A549 (cell line): ENCODE measurements at regions not wholly inside any gene's neighbourhood (a gene's known extent, or its start where the extent isn't known, plus 50 kb on each side); places are given as distances from the start of the nearest gene placed in this dataset.

Source experiments
- ATAC-seq, 2 experiments: fragments of 200-7000 bp in 1 of 2; fragments of >200 bp in 1 of 2; cut with Nextera tagmentation in 1 of 2; cut with Tn5 transposase in 1 of 2; 3 replicates each; pipeline versions ENCODE4 v1.8.0 to v1.9.1; 2018 to 2020; ENCODE audit warnings: mild to moderate bottlenecking in 1 of 2, moderate library complexity in 1 of 2
- CTCF ChIA-PET: fragments of 300-600 bp; sonication (Branson Sonifier 250); formaldehyde crosslinking; extraction: SDS; loops from one replicate; lab custom pipeline; 2021; ENCODE audit warnings: antibody characterized with exemption, inconsistent platforms; lab: Yijun Ruan, JAX
- POLR2A ChIA-PET: fragments of 350-600 bp; formaldehyde crosslinking; extraction: SDS; loops from one replicate; lab custom pipeline; 2021; ENCODE audit warnings: antibody characterized with exemption, inconsistent platforms; lab: Yijun Ruan, JAX
- DNase-seq, 2 experiments: peaks; one replicate each; pipeline versions ENCODE4 v3.0.0 to v3.0.0-alpha.2; 2011 to 2016; ENCODE audit warnings: low read depth in 1 of 2, low spot score in 1 of 2
- FAIRE-seq: peaks from 2 replicates; lab custom pipeline; 2011; peaks lifted over from hg19 to GRCh38; lab: Jason Lieb, UNC
- H3K27ac ChIP-seq, 2 experiments: fragments of >200 bp; sonication (Bioruptor Twin); formaldehyde crosslinking; 3 replicates each; pipeline ENCODE4 v1.5.1; 2016 to 2017
- H3K4me1 ChIP-seq: fragments of >200 bp; sonication (Bioruptor Twin); formaldehyde crosslinking; 3 replicates; pipeline ENCODE4 v1.6.1; 2016
- H3K4me2 ChIP-seq: fragments of >200 bp; sonication (Bioruptor Twin); formaldehyde crosslinking; 3 replicates; pipeline ENCODE4 v1.6.1; 2016
- H3K4me3 ChIP-seq: fragments of >200 bp; sonication (Bioruptor Twin); formaldehyde crosslinking; 3 replicates; pipeline ENCODE4 v1.5.1; 2016
- H3K9me3 ChIP-seq: fragments of >200 bp; sonication (Bioruptor Twin); formaldehyde crosslinking; 3 replicates; pipeline ENCODE4 v1.6.1; 2016
- CEBPB ChIP-seq, 2 experiments: fragments of >200 bp in 1 of 2; sonication (Bioruptor Twin) in 1 of 2; formaldehyde crosslinking in 1 of 2; IDR thresholded peaks; 2 replicates each; pipeline ENCODE4 v1.6.1; 2012 to 2016
- CHD2 ChIP-seq: fragments of 150-350 bp; IDR thresholded peaks from 2 replicates; pipeline ENCODE4 v1.6.1; 2014; ENCODE audit warnings: low read length; ENCODE audit not compliant: partially characterized antibody
- CHD4 ChIP-seq: fragments of 200-600 bp; sonication (generic); IDR thresholded peaks from 2 replicates; pipeline ENCODE4 v1.6.1; 2016; ENCODE audit warnings: antibody characterized with exemption, mild to moderate bottlenecking, borderline replicate concordance
- EHF ChIP-seq: fragments of 250-450 bp; sonication (Bioruptor Pico); IDR thresholded peaks from 2 replicates; pipeline ENCODE4 v1.5.0; 2020; ENCODE audit warnings: mild to moderate bottlenecking
- EP300 ChIP-seq, 2 experiments: fragments of >200 bp; sonication (Bioruptor Twin); formaldehyde crosslinking; IDR thresholded peaks; 2 replicates in 1 of 2; 3 replicates in 1 of 2; pipeline ENCODE4 v1.6.1; 2016 to 2017
- FOSB ChIP-seq: fragments of 250-450 bp; sonication (Bioruptor Pico); IDR thresholded peaks from 2 replicates; pipeline ENCODE4 v1.5.0; 2020; ENCODE audit warnings: mild to moderate bottlenecking, moderate library complexity
- GATA3 ChIP-seq: IDR thresholded peaks from 2 replicates; pipeline ENCODE4 v1.6.1; 2012; ENCODE audit warnings: borderline replicate concordance
- HDAC2 ChIP-seq: fragments of 200-600 bp; sonication (generic); IDR thresholded peaks from 2 replicates; pipeline ENCODE4 v1.6.1; 2016
- HOXA7 ChIP-seq: fragments of 250-450 bp; sonication (Bioruptor Pico); IDR thresholded peaks from 2 replicates; pipeline ENCODE4 v1.5.0; 2020; ENCODE audit warnings: mild to moderate bottlenecking, moderate library complexity
- JUN ChIP-seq, 2 experiments: fragments of >200 bp; sonication (Bioruptor Twin); formaldehyde crosslinking; IDR thresholded peaks; 2 replicates in 1 of 2; 3 replicates in 1 of 2; pipeline ENCODE4 v1.6.1; 2016 to 2017
- MAFK ChIP-seq: fragments of 450-650 bp; IDR thresholded peaks from 2 replicates; pipeline ENCODE4 v1.6.1; 2014; ENCODE audit not compliant: partially characterized antibody
- MAZ ChIP-seq: fragments of 150-350 bp; IDR thresholded peaks from 2 replicates; pipeline ENCODE4 v1.6.1; 2014; ENCODE audit warnings: antibody characterized with exemption, low read depth, low read length, borderline replicate concordance
- MYC ChIP-seq: IDR thresholded peaks from 2 replicates; pipeline ENCODE4 v1.6.1; 2012; ENCODE audit warnings: mild to moderate bottlenecking, inconsistent platforms, low read length, improper control_type of control experiment, borderline replicate concordance
- NFE2L2 ChIP-seq: fragments of 150-350 bp; conservative IDR thresholded peaks from 2 replicates; pipeline ENCODE4 v1.6.1; 2014; ENCODE audit warnings: low read length
- NR3C1 ChIP-seq: fragments of >200 bp; sonication (Bioruptor Twin); formaldehyde crosslinking; IDR thresholded peaks from 3 replicates; pipeline ENCODE4 v1.6.1; 2017
- PHF8 ChIP-seq: fragments of 200-600 bp; sonication (generic); IDR thresholded peaks from 2 replicates; pipeline ENCODE4 v1.6.1; 2016; ENCODE audit warnings: low read depth, mild to moderate bottlenecking, antibody characterized with exemption, moderate library complexity, borderline replicate concordance
- POLR2A ChIP-seq: IDR thresholded peaks from 2 replicates; pipeline ENCODE4 v1.6.1; 2012; ENCODE audit warnings: mild to moderate bottlenecking, low read length
- POLR2AphosphoS2 ChIP-seq: conservative IDR thresholded peaks from 2 replicates; pipeline ENCODE4 v1.6.1; 2012; ENCODE audit warnings: low read length, improper control_type of control experiment, inconsistent platforms
- RARB ChIP-seq: fragments of 250-450 bp; sonication (Bioruptor Pico); IDR thresholded peaks from 2 replicates; pipeline ENCODE4 v1.8.0; 2021; ENCODE audit warnings: mild to moderate bottlenecking, moderate library complexity
- RCOR1 ChIP-seq: fragments of 150-350 bp; IDR thresholded peaks from 2 replicates; pipeline ENCODE4 v1.6.1; 2014; ENCODE audit warnings: antibody characterized with exemption, low read length, low read depth
- SMC3 ChIP-seq: fragments of >200 bp; sonication (Bioruptor Twin); formaldehyde crosslinking; IDR thresholded peaks from 3 replicates; pipeline ENCODE4 v1.6.1; 2018; ENCODE audit warnings: inconsistent platforms
- SREBF2 ChIP-seq: fragments of 450-650 bp; IDR thresholded peaks from 2 replicates; pipeline ENCODE4 v1.6.1; 2014; ENCODE audit warnings: mild to moderate bottlenecking, moderate library complexity
- TP53 ChIP-seq: fragments of 250-450 bp; sonication (Bioruptor Pico); IDR thresholded peaks from 2 replicates; pipeline ENCODE4 v1.5.0; 2021; ENCODE audit warnings: mild to moderate bottlenecking, moderate library complexity
- ZNF302 ChIP-seq: fragments of 250-450 bp; sonication (Bioruptor Pico); IDR thresholded peaks from 2 replicates; pipeline ENCODE4 v1.9.0; 2021; ENCODE audit warnings: inconsistent platforms, mild to moderate bottlenecking, moderate library complexity
- WGBS: methylation state at CpG from one replicate; pipeline ENCODE4 v1.1.6; 2017; ENCODE audit errors: missing lambda C conversion rate; 5-methylcytosine and 5-hydroxymethylcytosine counted together
- TF ChIP-seq, protein P1 (sequence below): fragments of 250-450 bp; sonication (Bioruptor Pico); IDR thresholded peaks from 2 replicates; pipeline ENCODE4 v1.5.0; 2021; ENCODE audit warnings: mild to moderate bottlenecking, moderate library complexity, borderline replicate concordance
- TF ChIP-seq, protein P2 (sequence below): IDR thresholded peaks from 2 replicates; pipeline ENCODE4 v1.6.1; 2012; ENCODE audit warnings: low read depth, borderline replicate concordance
- TF ChIP-seq, protein P3 (sequence below): IDR thresholded peaks from 2 replicates; pipeline ENCODE4 v1.6.1; 2012

DNA sequence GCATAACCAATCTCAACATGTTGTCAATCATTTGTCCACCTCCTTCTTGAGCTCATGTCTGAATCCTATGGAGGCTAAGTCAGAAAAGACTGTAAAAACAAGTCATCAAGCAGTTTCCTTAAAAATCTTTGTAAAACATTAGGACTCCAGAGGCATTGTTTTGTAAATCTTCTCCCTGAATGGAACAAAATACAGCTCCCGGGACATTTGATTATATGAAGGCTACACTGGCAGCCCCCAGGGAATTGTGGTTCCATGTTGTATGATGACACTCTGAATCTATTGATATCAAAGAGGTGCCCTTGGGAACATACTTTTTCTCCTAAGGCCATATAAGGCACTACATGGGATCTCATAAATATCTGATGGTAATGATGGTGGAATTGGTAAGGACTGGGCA is 83.2 kb upstream of the NUDT12 start:
- CTCF ChIA-PET, result no interaction called here

DNA sequence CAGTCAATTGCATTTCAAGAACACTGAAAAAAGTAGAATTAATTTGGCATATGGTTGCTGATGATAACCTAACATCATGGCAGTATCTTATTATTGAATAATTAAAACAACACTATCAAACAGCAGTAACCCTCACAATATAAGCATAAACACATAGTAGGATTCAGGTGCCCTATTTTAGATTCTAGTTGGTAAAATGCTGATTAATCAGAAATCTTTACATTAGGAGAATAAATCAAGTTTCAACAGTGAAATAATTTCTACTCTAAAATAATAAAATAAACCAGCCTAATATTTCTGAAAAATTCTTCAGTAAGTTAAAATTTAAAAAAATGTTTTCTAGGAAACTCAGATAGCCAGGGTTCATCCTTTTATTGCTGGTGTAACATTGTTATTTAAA is 76.4 kb upstream of the NUDT12 start:
- POLR2A ChIA-PET, result no interaction called here
- DNase-seq (no peak), ATAC-seq (no peak)

More for the DNA sequence above, 83.2 kb upstream of the NUDT12 start:
- FAIRE-seq (no peak), DNase-seq (no peak), ATAC-seq (no peak)
- POLR2A ChIA-PET, result no interaction called here
- H3K4me3 ChIP-seq, result no peak overlapping the region
- no peaks in the 10 kb centered on the region for H3K4me1 ChIP-seq
- no peak overlapping the region for H3K4me2 ChIP-seq
- no peaks in the 10 kb centered on the region for H3K9me3 ChIP-seq
- WGBS, result 81% methylated on average over 1 of the region's 1 CpG
- TF ChIP-seq EP300 (IDR thresholded peaks at IDR 0.05) (no peak), MYC (no peak), HDAC2 (no peak), SMC3 (no peak), RCOR1 (no peak)
- TF ChIP-seq, protein P1, sequence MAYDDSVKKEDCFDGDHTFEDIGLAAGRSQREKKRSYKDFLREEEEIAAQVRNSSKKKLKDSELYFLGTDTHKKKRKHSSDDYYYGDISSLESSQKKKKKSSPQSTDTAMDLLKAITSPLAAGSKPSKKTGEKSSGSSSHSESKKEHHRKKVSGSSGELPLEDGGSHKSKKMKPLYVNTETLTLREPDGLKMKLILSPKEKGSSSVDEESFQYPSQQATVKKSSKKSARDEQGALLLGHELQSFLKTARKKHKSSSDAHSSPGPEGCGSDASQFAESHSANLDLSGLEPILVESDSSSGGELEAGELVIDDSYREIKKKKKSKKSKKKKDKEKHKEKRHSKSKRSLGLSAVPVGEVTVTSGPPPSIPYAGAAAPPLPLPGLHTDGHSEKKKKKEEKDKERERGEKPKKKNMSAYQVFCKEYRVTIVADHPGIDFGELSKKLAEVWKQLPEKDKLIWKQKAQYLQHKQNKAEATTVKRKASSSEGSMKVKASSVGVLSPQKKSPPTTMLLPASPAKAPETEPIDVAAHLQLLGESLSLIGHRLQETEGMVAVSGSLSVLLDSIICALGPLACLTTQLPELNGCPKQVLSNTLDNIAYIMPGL, result no peak
- TF ChIP-seq, all 56 proteins: peak for 0
- no peak overlapping the region for H3K27ac ChIP-seq

DNA sequence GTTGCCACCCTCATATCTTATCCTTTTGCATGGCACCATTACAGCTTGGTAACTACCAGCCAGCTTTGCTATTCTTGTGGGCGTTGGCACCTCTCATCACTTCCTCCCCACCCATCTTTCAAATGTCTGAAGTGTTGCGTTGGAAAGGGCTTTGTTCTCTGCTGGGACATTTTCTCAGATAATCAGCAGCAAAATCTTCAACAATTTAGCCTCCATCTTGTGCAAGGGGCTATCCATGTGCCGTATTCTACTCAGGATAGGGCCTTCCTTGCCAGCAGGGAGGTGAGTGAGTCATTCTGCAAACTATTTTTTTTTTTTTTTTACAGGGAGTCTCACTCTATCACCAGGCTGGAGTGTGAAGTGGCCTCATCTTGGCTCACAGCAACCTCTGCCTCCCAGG is 62.1 kb upstream of the NUDT12 start:
- ChIA-PET POLR2A (no interaction called here), CTCF (no interaction called here)
- Histone ChIP-seq H3K4me2 (no peak overlapping the region), H3K4me3 (no peak overlapping the region), H3K9me3 (no peaks in the 10 kb centered on the region), H3K4me1 (0 out of 3 replicates have a peak, but pooled peaks cover 2% of the 10 kb centered on the region), H3K27ac (no peak overlapping the region)
- WGBS, result 43% methylated on average over 3 of the region's 3 CpGs
- TF ChIP-seq, protein P2, sequence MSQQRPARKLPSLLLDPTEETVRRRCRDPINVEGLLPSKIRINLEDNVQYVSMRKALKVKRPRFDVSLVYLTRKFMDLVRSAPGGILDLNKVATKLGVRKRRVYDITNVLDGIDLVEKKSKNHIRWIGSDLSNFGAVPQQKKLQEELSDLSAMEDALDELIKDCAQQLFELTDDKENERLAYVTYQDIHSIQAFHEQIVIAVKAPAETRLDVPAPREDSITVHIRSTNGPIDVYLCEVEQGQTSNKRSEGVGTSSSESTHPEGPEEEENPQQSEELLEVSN, result no peak
- no peak for TF ChIP-seq POLR2A
- no peak for TF ChIP-seq NFE2L2
- TF ChIP-seq EHF (CRISPR knock-in tag), result no peak
- no peak for TF ChIP-seq RARB
- ATAC-seq, result peak in 1 of 2 experiments; percentile 30; a peak in 1 of 6 replicates
- no peak for FAIRE-seq
- no peak for DNase-seq

More for the DNA sequence above, 76.4 kb upstream of the NUDT12 start:
- H3K9me3 ChIP-seq, result no peaks in the 10 kb centered on the region
- peak; percentile 82 for TF ChIP-seq MAFK
- TF ChIP-seq POLR2A, result no peak
- no peak for FAIRE-seq
- H3K4me2 ChIP-seq, result no peak overlapping the region
- no peaks in the 10 kb centered on the region for H3K4me1 ChIP-seq
- no peak overlapping the region for H3K4me3 ChIP-seq
- CTCF ChIA-PET, result no interaction called here
- H3K27ac ChIP-seq, result no peak overlapping the region

DNA sequence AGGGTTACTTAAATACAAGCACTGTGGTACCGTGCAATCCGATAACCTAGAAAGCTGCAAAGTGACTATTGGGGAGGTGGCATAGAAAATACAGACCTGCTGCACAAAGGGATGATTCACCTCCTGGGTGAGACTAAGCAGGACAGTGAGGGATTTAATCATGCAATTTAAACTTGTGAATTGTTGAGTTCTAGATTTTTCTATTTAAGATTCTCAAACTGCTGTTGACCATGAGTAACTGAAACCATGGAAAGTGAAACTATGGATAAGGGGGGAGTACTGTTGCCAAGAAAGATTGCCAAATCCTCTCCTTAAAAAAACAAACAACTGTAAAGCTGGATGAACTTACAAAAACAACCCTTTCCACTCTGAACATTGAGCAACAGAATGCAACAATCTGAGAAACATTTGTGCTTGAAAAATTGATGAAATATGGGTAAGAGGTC is 61.5 kb upstream of the NUDT12 start:
- H3K4me1 ChIP-seq, result 0 out of 3 replicates have a peak, but pooled peaks cover 2% of the 10 kb centered on the region
- no peak overlapping the region for H3K4me2 ChIP-seq
- ATAC-seq (no peak), FAIRE-seq (no peak), DNase-seq (no peak)
- ChIA-PET POLR2A (no interaction called here), CTCF (no interaction called here)
- H3K9me3 ChIP-seq, result no peaks in the 10 kb centered on the region
- WGBS, result 63% methylated on average over 2 of the region's 2 CpGs
- H3K4me3 ChIP-seq, result no peak overlapping the region
- no peak overlapping the region for H3K27ac ChIP-seq
- TF ChIP-seq GATA3 (no peak), ZNF302 (CRISPR knock-in tag) (no peak), FOSB (CRISPR knock-in tag) (no peak), JUN (IDR thresholded peaks at IDR 0.05) (no peak), CHD2 (no peak), TP53 (CRISPR knock-in tag) (no peak), PHF8 (no peak), POLR2AphosphoS2 (no peak), CHD4 (no peak), CEBPB (IDR thresholded peaks at IDR 0.05) (no peak), SMC3 (no peak), SREBF2 (no peak), MAZ (no peak), NR3C1 (no peak), HOXA7 (CRISPR knock-in tag) (no peak)
- TF ChIP-seq, protein P1, result no peak
- TF ChIP-seq, protein P3, sequence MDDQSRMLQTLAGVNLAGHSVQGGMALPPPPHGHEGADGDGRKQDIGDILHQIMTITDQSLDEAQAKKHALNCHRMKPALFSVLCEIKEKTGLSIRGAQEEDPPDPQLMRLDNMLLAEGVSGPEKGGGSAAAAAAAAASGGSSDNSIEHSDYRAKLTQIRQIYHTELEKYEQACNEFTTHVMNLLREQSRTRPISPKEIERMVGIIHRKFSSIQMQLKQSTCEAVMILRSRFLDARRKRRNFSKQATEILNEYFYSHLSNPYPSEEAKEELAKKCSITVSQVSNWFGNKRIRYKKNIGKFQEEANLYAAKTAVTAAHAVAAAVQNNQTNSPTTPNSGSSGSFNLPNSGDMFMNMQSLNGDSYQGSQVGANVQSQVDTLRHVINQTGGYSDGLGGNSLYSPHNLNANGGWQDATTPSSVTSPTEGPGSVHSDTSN, result no peak
